Immature natural killer cell (primary cell): ENCODE measurements at regions not wholly inside any gene's neighbourhood (a gene's known extent, or its start where the extent isn't known, plus 50 kb on each side); places are given as distances from the start of the nearest gene placed in this dataset.

Experiments used
- DNase-seq, 3 donors: peaks; one replicate each; pipeline ENCODE4 v3.0.0; 2022; ENCODE audit warnings: mixed read lengths in 1 of 3
- H3K27ac Mint-ChIP-seq, 6 donors: one replicate each; pipeline ENCODE4 v1.8.0; 2020; ENCODE audit warnings: mixed read lengths in 6 of 6, mild to moderate bottlenecking in 5 of 6, inconsistent platforms in 4 of 6, moderate library complexity in 3 of 6
- H3K27me3 Mint-ChIP-seq, 3 donors: one replicate each; pipeline ENCODE4 v1.8.0; 2020 to 2021; ENCODE audit warnings: low read depth in 3 of 3, mild to moderate bottlenecking in 3 of 3, mixed read lengths in 3 of 3, moderate library complexity in 3 of 3, inconsistent platforms in 1 of 3
- H3K36me3 Mint-ChIP-seq, 3 donors: one replicate each; pipeline ENCODE4 v1.8.0; 2020; ENCODE audit warnings: mixed read lengths in 3 of 3, inconsistent platforms in 2 of 3, mild to moderate bottlenecking in 2 of 3
- H3K4me1 Mint-ChIP-seq, 2 donors: one replicate each; pipeline ENCODE4 v1.8.0; 2020; ENCODE audit warnings: inconsistent platforms in 2 of 2, mild to moderate bottlenecking in 2 of 2, mixed read lengths in 2 of 2, moderate library complexity in 1 of 2
- H3K4me3 Mint-ChIP-seq, 5 donors: one replicate each; pipeline ENCODE4 v1.8.0; 2020; ENCODE audit warnings: mild to moderate bottlenecking in 5 of 5, mixed read lengths in 5 of 5, inconsistent platforms in 3 of 5, moderate library complexity in 3 of 5
- H3K9me3 Mint-ChIP-seq, 6 donors: one replicate each; pipeline ENCODE4 v1.8.0; 2020; ENCODE audit warnings: mild to moderate bottlenecking in 6 of 6, mixed read lengths in 6 of 6, inconsistent platforms in 4 of 6, moderate library complexity in 3 of 6

DNA sequence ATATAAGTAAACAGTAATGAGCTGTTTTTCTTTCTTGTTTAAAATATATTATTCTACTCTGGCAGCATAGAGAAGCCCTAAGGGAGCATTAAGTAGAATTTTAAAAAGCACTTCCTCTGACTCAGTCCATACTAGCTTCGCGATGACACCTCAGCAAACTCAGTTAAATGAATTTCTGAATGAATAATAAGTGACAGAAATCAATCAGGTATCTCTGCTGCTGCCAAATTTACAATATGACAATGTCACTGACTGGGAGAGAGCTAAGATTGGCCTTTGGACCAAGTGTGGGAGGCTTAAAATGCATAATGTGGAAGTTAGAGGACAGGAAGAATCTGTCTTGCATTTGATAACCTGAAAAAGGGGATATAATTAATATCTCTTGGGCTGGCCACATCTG, 296.1 kb downstream of the HHIPL2 start:
- Mint-ChIP-seq H3K9me3 (peaks cover 0 to 4% (median 0%) of the 10 kb centered on the region in 6 donors), H3K4me3 (no peak overlapping the region), H3K27ac (no peak overlapping the region), H3K36me3 (no peaks in the 10 kb centered on the region), H3K27me3 (peaks cover 0 to 3% (median 3%) of the 10 kb centered on the region in 3 donors), H3K4me1 (no peaks in the 10 kb centered on the region)
- no peak for DNase-seq

DNA sequence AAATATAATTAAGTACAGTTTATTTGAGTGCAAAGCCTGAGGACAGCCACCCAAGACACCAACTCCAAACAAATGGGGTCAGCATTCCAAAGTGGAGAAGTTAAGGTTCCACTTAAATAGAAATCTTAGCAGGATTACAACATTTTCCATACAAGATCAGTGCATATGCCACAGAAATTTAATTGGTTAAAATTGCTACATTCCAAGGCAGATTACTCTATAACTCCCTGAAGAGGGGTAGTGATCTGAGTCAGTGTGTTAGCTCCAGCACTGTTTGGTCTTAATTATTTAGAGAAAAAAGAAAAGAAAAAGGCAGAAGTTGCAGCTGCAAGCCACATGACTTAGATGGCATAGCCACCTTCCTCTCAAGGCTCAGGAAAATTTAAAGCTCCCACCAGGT, 297.5 kb downstream of the HHIPL2 start:
- no peak overlapping the region for H3K4me3 Mint-ChIP-seq
- H3K4me1 Mint-ChIP-seq, result no peaks in the 10 kb centered on the region
- H3K27ac Mint-ChIP-seq, result no peak overlapping the region

DNA sequence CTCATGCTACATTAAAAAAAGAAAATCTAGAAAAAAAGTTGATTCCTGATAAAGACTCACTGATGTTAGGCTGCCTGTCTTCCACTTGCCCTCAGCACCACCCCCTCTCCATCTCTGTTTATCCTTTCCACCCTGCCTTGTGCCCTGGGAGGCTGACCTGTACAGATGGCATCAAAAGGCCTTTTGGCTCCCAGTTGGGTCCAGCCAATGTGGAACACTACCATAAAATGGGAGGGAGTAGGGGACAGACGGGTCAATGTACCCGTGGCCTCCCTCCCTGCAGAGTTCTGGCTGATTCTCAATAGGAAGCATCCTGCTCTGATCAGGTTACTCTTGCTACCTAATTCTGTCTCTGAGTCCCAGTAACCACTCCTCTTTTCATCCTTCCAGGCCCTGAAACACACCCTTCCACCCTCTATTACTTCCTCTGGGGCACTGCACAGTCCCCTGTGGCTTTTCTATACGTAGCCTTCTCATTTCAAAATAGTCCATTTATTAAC, 300.0 kb downstream of the HHIPL2 start:
- H3K9me3 Mint-ChIP-seq, result peaks cover 0 to 4% (median 0%) of the 10 kb centered on the region in 6 donors
- peaks cover 0 to 5% (median 2%) of the 10 kb centered on the region in 3 donors for H3K27me3 Mint-ChIP-seq
- no peaks in the 10 kb centered on the region for H3K36me3 Mint-ChIP-seq
- H3K4me1 Mint-ChIP-seq, result no peaks in the 10 kb centered on the region
- no peak overlapping the region for H3K27ac Mint-ChIP-seq
- no peak for DNase-seq
- H3K4me3 Mint-ChIP-seq, result no peak overlapping the region

More for the DNA sequence above, 297.5 kb downstream of the HHIPL2 start:
- H3K9me3 Mint-ChIP-seq, result peaks cover 0 to 4% (median 0%) of the 10 kb centered on the region in 6 donors
- peaks cover 0 to 3% (median 3%) of the 10 kb centered on the region in 3 donors for H3K27me3 Mint-ChIP-seq
- H3K36me3 Mint-ChIP-seq, result no peaks in the 10 kb centered on the region
- DNase-seq, result no peak

DNA sequence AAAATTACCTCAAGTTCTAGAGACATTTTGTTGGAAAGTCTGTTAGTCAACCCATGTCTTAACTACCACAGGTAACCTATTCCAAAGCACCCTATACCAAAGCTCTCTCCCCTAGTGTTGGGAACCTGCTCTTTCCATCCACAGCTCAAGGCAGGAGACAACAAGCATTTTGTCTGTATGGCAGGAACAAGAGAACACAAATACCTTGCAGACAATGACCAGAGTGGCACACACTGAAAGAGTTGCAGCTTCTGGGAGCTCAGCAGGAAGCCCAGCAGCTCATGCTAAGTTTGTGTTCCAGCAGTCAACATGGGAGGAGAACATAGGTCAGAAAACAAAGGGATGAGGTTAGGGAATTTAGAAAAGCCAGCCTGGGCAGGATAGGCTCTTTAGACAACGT, 300.8 kb downstream of the HHIPL2 start:
- H3K27me3 Mint-ChIP-seq, result peaks cover 0 to 6% (median 2%) of the 10 kb centered on the region in 3 donors
- H3K27ac Mint-ChIP-seq, result no peak overlapping the region
- no peaks in the 10 kb centered on the region for H3K36me3 Mint-ChIP-seq
- DNase-seq, result no peak
- H3K9me3 Mint-ChIP-seq, result no peaks in the 10 kb centered on the region
- H3K4me1 Mint-ChIP-seq, result no peaks in the 10 kb centered on the region
- H3K4me3 Mint-ChIP-seq, result no peak overlapping the region

DNA sequence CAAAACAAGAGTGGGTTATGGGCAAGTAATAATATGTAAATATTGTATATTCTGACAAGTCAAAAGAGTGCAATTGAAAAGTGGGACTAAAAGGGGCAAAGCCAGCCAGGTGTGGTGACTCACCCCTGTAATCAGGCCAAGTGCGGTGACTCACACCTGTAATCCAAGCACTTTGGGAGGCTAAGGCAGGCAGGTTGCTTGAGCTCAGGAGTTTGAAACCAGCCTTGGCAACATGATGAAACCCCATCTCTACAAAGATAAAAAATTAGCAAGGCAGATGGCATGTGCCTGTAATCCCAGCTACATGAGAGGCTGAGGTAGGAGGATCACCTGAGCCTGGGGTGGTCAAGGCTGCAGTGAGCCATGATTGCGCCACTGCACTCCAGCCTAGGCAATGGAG, 304.0 kb downstream of the HHIPL2 start:
- no peak for DNase-seq
- Mint-ChIP-seq H3K4me3 (no peak overlapping the region), H3K27me3 (peaks cover 0 to 7% (median under 1%) of the 10 kb centered on the region in 3 donors), H3K27ac (no peak overlapping the region), H3K4me1 (no peaks in the 10 kb centered on the region), H3K9me3 (no peaks in the 10 kb centered on the region), H3K36me3 (no peaks in the 10 kb centered on the region)

DNA sequence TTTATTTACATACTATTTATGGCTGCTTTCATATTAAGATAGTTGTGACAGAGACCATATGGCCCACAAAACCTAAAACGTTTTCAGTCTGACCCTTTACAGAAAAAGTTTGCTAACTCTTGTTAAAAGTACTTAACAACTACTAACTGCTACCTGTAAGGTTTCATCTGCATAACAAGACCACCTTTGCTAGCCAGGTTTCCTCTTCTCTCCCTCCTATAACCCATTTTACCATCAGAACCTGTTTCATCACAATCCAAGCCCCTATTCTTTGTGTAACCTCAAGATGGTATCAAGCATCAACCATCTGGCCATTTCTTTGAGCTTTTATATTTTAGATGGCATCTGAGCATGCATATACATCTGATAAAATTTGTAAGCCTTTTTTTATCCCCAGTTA, 305.4 kb downstream of the HHIPL2 start:
- no peak overlapping the region for H3K27ac Mint-ChIP-seq
- no peaks in the 10 kb centered on the region for H3K36me3 Mint-ChIP-seq
- H3K4me3 Mint-ChIP-seq, result no peak overlapping the region

DNA sequence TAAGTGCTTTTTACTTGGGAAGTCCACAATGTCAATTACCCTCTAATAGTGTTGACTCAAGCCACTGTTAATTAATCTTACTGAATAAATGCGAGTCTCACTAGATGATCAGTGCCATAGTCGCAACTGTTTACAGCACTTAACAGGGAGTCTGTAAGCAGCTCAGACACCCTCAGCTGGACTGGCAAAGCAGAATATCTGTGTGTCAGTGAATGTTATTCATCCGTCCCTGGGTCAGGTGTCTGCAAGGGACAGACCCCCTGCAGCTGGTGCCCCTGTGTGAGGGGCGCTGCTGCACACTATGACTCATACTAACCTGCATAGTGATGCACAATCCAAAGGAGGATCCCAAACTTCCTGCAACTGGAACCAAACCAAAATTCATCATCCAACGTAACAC, 306.5 kb downstream of the HHIPL2 start:
- no peak for DNase-seq
- H3K4me1 Mint-ChIP-seq, result no peaks in the 10 kb centered on the region
- no peak overlapping the region for H3K4me3 Mint-ChIP-seq
- H3K27me3 Mint-ChIP-seq, result peaks cover 0 to 8% (median 2%) of the 10 kb centered on the region in 3 donors
- peaks cover 0 to 2% (median 0%) of the 10 kb centered on the region in 6 donors for H3K9me3 Mint-ChIP-seq
- no peak overlapping the region for H3K27ac Mint-ChIP-seq
- no peaks in the 10 kb centered on the region for H3K36me3 Mint-ChIP-seq

More for the DNA sequence above, 305.4 kb downstream of the HHIPL2 start:
- Mint-ChIP-seq H3K9me3 (no peaks in the 10 kb centered on the region), H3K4me1 (no peaks in the 10 kb centered on the region), H3K27me3 (peaks cover 0 to 8% (median 2%) of the 10 kb centered on the region in 3 donors)
- DNase-seq, result no peak

DNA sequence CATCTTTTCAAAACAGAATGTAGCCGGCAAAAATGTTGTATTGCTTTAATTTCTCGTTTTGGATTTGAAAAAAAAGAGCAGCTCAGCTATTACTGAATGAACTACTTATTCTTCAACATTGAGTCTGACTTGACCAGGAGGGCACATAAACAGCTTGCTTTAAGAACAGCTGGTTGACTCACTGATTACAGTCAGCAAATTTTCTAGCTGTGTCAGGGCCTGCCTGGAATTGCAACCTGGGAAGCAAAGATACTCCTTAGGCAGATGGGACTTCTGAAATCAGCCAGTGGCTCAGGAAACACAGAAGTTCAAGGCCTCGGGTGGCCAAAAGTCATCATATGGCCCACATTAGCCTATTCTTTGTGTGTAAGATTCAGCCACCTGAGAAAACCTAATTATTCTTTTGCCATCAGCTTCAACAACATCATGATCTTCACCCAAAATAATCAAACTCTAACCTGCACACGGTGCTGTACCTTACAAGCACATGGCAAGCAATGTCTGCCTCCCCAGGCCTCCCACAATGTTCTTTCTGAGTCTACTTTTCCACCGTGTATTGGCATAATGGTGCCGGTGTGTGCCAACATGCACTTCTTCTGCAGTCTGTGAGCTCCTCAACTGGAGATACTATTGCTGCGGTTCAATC, 307.2 kb downstream of the HHIPL2 start:
- Mint-ChIP-seq H3K27me3 (peaks cover 0 to 8% (median 2%) of the 10 kb centered on the region in 3 donors), H3K36me3 (no peaks in the 10 kb centered on the region), H3K4me1 (no peaks in the 10 kb centered on the region), H3K9me3 (peaks cover 0 to 2% (median 0%) of the 10 kb centered on the region in 6 donors), H3K4me3 (no peak overlapping the region), H3K27ac (no peak overlapping the region)
- no peak for DNase-seq

DNA sequence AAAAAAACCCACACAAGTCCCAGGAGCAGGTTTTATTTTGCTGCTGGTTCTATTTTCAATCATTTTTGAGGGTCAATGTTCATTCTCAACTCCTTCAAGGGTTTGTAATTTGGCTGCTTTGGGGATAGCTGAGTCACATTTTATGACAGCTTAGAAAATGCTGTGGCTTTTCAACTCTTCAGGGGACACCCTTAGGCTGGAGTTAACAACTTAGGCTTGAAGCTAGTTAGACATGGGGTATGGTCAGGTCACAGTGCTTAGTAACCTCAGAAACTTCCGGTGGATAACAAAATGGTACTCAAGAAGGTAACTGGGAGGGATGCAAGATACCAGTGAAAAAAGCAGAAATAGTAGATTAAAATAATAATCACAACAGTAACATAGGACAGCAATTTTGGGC, 308.8 kb downstream of the HHIPL2 start:
- Mint-ChIP-seq H3K27me3 (peaks cover 0 to 10% (median 2%) of the 10 kb centered on the region in 3 donors), H3K9me3 (peaks cover 0 to 2% (median 0%) of the 10 kb centered on the region in 6 donors), H3K36me3 (no peaks in the 10 kb centered on the region), H3K4me1 (no peaks in the 10 kb centered on the region), H3K27ac (no peak overlapping the region), H3K4me3 (no peak overlapping the region)
- no peak for DNase-seq

DNA sequence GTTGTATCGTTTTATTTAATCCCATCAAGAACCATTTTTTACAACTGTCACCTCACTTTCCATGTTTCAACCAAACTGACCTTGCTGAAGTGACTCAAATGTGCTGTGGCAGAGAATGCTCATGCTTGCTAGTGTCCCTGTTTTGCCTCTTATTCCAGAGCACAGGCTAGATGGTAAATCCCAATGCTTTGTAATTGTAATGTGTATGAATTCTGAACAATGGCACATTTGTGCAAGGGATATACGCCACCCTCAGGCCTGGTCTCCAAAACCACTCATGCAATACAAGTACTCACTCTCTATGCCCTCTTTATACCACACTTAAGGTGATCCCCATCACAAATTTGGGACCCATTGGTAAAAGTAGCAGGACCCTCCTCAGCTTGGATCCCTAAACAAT, 313.6 kb downstream of the HHIPL2 start:
- Mint-ChIP-seq H3K9me3 (peaks cover 0 to 2% (median 0%) of the 10 kb centered on the region in 6 donors), H3K27me3 (peaks cover 2 to 9% (median 3%) of the 10 kb centered on the region in 3 donors), H3K27ac (no peak overlapping the region), H3K36me3 (no peaks in the 10 kb centered on the region), H3K4me3 (no peak overlapping the region), H3K4me1 (no peaks in the 10 kb centered on the region)
- no peak for DNase-seq

DNA sequence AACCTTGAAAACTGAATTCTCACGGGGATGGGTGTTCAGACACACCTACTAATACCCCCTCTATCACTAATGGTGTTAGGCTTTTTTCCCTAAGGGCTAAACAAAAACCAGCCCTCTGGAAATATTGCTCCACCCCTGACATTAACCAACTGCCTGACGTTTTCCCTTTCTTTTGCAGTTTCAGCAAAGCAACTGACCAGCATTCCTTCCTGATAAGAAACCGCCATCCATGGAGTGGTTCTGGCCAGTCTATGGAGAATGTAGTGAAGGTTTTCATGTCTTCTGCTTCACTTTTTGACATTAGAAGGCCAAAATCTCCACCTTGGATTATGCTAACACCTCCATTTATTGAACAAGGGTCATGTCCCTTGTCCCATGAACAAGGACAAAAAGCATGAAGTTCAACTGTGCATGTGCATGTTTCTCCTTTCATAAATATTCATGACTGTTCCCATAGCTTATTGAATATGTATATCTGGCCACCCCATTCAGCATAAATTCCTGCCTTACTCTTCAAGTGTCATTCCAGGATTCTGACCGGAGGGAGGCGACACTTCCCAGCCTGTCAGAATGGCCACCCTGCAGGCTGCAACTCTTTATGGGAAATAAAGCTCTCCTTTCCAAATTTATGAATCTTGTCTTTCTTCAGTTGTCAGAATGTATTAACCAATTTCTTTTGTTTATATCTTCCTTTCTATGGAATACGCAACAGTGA, 314.3 kb downstream of the HHIPL2 start:
- no peaks in the 10 kb centered on the region for H3K4me1 Mint-ChIP-seq
- peaks cover 0 to 8% (median 3%) of the 10 kb centered on the region in 3 donors for H3K27me3 Mint-ChIP-seq
- H3K27ac Mint-ChIP-seq, result no peak overlapping the region
- H3K4me3 Mint-ChIP-seq, result no peak overlapping the region
- H3K9me3 Mint-ChIP-seq, result peaks cover 0 to 2% (median 0%) of the 10 kb centered on the region in 6 donors
- no peaks in the 10 kb centered on the region for H3K36me3 Mint-ChIP-seq
- DNase-seq, result no peak

DNA sequence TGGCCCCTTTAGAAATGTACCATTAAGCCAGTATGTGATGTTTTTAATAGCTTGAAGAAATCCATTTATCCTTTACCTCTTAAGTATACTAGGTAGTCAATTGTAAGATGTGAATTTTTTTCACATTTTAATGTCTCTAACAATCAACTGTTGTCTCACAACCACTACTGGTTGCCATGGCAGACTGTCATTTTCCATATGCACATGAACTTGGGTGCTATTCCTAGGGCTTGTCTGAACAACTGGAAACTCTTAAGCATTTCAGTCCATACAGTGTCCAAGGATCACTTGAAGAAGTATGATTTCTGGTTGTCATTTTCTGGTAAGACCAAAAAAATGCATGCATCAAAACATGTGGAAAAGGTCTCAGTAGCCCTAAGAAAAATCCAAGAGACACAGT, 315.1 kb downstream of the HHIPL2 start:
- no peaks in the 10 kb centered on the region for H3K4me1 Mint-ChIP-seq
- peaks cover 0 to 5% (median 3%) of the 10 kb centered on the region in 3 donors for H3K27me3 Mint-ChIP-seq
- H3K4me3 Mint-ChIP-seq, result no peak overlapping the region
- no peak for DNase-seq
- H3K27ac Mint-ChIP-seq, result no peak overlapping the region
- peaks cover 0 to 2% (median 0%) of the 10 kb centered on the region in 6 donors for H3K9me3 Mint-ChIP-seq
- no peaks in the 10 kb centered on the region for H3K36me3 Mint-ChIP-seq

DNA sequence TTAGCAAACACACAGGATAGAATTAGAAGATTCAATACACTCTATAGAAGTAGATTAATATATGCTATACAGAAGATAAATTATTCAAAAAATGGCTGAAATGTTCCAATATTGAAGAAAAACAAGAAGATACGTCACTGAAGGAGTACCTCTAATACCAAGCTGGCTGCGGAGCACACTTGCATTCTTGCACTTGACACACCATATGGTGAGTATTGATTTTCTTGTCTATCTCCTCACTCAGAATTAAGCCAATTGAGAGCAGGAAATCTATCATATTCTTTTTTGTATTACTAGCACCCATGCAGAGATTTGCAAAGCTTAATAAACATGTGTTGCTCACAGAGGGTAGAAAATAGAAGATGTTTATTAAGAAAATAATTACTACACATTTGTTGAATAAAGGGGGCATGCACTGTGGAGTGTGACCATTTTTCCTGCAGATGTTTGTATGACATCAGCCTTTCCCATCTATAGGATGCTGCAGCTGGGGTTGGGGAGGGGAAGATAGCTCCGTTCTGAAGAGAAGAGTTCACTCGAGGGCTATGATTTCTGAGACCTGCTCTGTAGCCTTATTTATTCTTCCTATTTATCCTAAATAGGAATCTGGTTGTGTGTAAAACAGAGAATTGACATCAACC, 318.1 kb downstream of the HHIPL2 start:
- no peak for DNase-seq
- Mint-ChIP-seq H3K36me3 (peaks cover 0 to 3% (median 0%) of the 10 kb centered on the region in 3 donors), H3K9me3 (peaks cover 0 to 2% (median 0%) of the 10 kb centered on the region in 6 donors), H3K27ac (no peak overlapping the region), H3K4me3 (no peak overlapping the region), H3K4me1 (no peaks in the 10 kb centered on the region), H3K27me3 (peaks cover 0 to 12% (median 4%) of the 10 kb centered on the region in 3 donors)

DNA sequence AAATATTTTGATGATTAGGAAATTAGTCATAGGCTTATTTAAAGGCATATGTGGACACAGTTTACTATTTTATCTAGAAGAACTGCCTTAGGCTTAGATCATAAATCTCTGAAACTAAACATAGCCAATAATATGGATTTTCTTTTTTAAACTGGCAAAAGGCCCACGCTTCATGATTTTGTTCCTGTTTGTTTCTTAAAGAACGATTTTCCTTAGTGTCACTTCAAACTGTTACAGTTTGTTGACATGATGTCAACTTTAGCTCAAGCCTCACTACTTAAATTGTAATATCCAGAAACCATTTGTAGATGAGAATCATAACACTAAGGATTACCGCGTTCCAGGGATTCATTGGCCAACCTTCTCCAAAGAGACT, 322.6 kb downstream of the HHIPL2 start:
- peaks cover 0 to 3% (median 0%) of the 10 kb centered on the region in 3 donors for H3K36me3 Mint-ChIP-seq
- H3K27ac Mint-ChIP-seq, result no peak overlapping the region
- no peaks in the 10 kb centered on the region for H3K4me1 Mint-ChIP-seq
- no peak overlapping the region for H3K4me3 Mint-ChIP-seq
- no peak for DNase-seq
- peaks cover 0 to 2% (median 0%) of the 10 kb centered on the region in 6 donors for H3K9me3 Mint-ChIP-seq
- H3K27me3 Mint-ChIP-seq, result peaks cover 0 to 9% (median 4%) of the 10 kb centered on the region in 3 donors
